Mesendoderm (in vitro differentiated cells): ENCODE measurements at regions not wholly inside any gene's neighbourhood (a gene's known extent, or its start where the extent isn't known, plus 50 kb on each side); places are given as distances from the start of the nearest gene placed in this dataset.

Experiments
- DNase-seq: peaks from one replicate; pipeline ENCODE4 v3.0.0; 2013
- H2AK5ac ChIP-seq: 2 replicates; pipeline ENCODE4 v1.6.1; 2013; ENCODE audit warnings: low read length, inconsistent platforms
- H2BK120ac ChIP-seq: 2 replicates; pipeline ENCODE4 v1.6.1; 2013; ENCODE audit warnings: low read depth, mild to moderate bottlenecking, low read length, moderate library complexity, mixed read lengths
- H2BK15ac ChIP-seq: replicated peaks from 2 replicates; pipeline ENCODE4 v1.6.1; 2013; ENCODE audit warnings: low read depth, mild to moderate bottlenecking, moderate library complexity
- H2BK5ac ChIP-seq: 2 replicates; pipeline ENCODE4 v1.6.1; 2013; ENCODE audit warnings: low read length, inconsistent platforms
- H3K18ac ChIP-seq: 2 replicates; pipeline ENCODE4 v1.6.1; 2013; ENCODE audit warnings: mild to moderate bottlenecking, low read length, mixed read lengths
- H3K23ac ChIP-seq: one replicate; pipeline ENCODE4 v1.6.1; 2013; ENCODE audit warnings: low read length
- H3K27ac ChIP-seq: 2 replicates; pipeline ENCODE4 v1.5.1; 2013; ENCODE audit warnings: low read depth, mild to moderate bottlenecking, inconsistent platforms, low read length, moderate library complexity
- H3K27me3 ChIP-seq: 2 replicates; pipeline ENCODE4 v1.6.1; 2013; ENCODE audit warnings: low read length, control low read depth, mild to moderate bottlenecking, inconsistent platforms; ENCODE audit not compliant: insufficient read depth, poor library complexity
- H3K36me3 ChIP-seq: 2 replicates; pipeline ENCODE4 v1.6.1; 2013; ENCODE audit warnings: low read length, inconsistent platforms; ENCODE audit not compliant: control insufficient read depth, insufficient read depth
- H3K4ac ChIP-seq: one replicate; pipeline ENCODE4 v1.6.1; 2013; ENCODE audit warnings: low read depth, mild to moderate bottlenecking, low read length, moderate library complexity
- H3K4me1 ChIP-seq: 2 replicates; pipeline ENCODE4 v1.6.1; 2013; ENCODE audit warnings: low read depth, low read length, inconsistent platforms; ENCODE audit not compliant: control insufficient read depth
- H3K4me2 ChIP-seq: 2 replicates; pipeline ENCODE4 v1.6.1; 2013; ENCODE audit warnings: low read length
- H3K4me3 ChIP-seq: 2 replicates; pipeline ENCODE4 v1.5.1; 2013; ENCODE audit warnings: mild to moderate bottlenecking, low read length
- H3K56ac ChIP-seq: one replicate; pipeline ENCODE4 v1.6.1; 2013; ENCODE audit warnings: low read length
- H3K79me1 ChIP-seq: 2 replicates; pipeline ENCODE4 v1.6.1; 2013; ENCODE audit warnings: low read length, inconsistent platforms
- H3K79me2 ChIP-seq: 2 replicates; pipeline ENCODE4 v1.6.1; 2013; ENCODE audit warnings: mild to moderate bottlenecking, low read length; ENCODE audit not compliant: control insufficient read depth, insufficient read depth
- H3K9ac ChIP-seq: 2 replicates; pipeline ENCODE4 v1.6.1; 2013; ENCODE audit warnings: low read length, inconsistent platforms
- H4K5ac ChIP-seq: one replicate; pipeline ENCODE4 v1.6.1; 2013; ENCODE audit warnings: low read length
- H4K8ac ChIP-seq: one replicate; pipeline ENCODE4 v1.6.1; 2013; ENCODE audit warnings: low read depth, mild to moderate bottlenecking, control low read depth, low read length, moderate library complexity
- WGBS: extraction: QIAGEN DNeasy Blood & Tissue Kit; methylation state at CpG from one replicate; pipeline ENCODE4 v1.1.7; 2013; ENCODE audit warnings: low lambda C conversion rate, missing lambda C conversion rate; ENCODE audit not compliant: insufficient coverage; ENCODE audit errors: extremely low coverage; 5-methylcytosine and 5-hydroxymethylcytosine counted together

DNA sequence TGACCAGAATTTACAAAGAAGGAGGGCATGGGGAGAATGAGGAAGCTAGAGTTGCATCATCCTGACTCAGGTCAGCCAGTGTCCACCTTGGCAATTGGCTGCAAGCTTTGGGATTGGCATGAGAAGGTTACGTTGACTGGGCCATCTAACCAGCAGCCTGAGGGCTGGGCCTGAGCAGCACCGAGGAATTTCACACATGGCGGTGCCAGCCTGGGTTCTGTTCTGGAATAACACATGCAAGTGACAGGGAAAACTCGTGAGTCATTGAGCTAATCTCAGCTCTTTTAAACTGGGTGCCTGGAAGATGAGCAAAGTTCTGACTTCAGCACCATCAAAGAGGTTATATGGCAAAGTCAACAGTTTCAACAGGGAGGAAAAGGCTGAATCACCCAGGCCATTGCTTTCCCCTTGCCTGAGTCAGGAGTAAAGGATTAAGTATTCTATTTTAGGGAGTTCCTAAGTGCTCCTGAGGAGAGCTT is 543.2 kb upstream of the TBX3 start:
- no peak overlapping the region for H2AK5ac ChIP-seq
- no peak overlapping the region for H2BK120ac ChIP-seq
- H3K36me3 ChIP-seq = no peaks in the 10 kb centered on the region
- H3K4me3 ChIP-seq = no peak overlapping the region
- no peak overlapping the region for H2BK15ac ChIP-seq
- no peak overlapping the region for H3K4me2 ChIP-seq
- H4K8ac ChIP-seq = no peak overlapping the region
- peak overlapping the region; percentile 6 for H3K56ac ChIP-seq
- no peak overlapping the region for H3K9ac ChIP-seq
- no peaks in the 10 kb centered on the region for H3K79me1 ChIP-seq
- H3K79me2 ChIP-seq = no peaks in the 10 kb centered on the region
- H3K4me1 ChIP-seq = peaks cover 3% of the 10 kb centered on the region
- DNase-seq = peak; percentile 87
- no peak overlapping the region for H3K27ac ChIP-seq
- no peak overlapping the region for H2BK5ac ChIP-seq
- H4K5ac ChIP-seq = no peak overlapping the region
- H3K23ac ChIP-seq = no peak overlapping the region
- no CpG with 5 or more reads among the region's 4 CpGs for WGBS
- H3K27me3 ChIP-seq = no peaks in the 10 kb centered on the region
- peak overlapping the region; percentile 1 for H3K4ac ChIP-seq
- H3K18ac ChIP-seq = no peak overlapping the region

DNA sequence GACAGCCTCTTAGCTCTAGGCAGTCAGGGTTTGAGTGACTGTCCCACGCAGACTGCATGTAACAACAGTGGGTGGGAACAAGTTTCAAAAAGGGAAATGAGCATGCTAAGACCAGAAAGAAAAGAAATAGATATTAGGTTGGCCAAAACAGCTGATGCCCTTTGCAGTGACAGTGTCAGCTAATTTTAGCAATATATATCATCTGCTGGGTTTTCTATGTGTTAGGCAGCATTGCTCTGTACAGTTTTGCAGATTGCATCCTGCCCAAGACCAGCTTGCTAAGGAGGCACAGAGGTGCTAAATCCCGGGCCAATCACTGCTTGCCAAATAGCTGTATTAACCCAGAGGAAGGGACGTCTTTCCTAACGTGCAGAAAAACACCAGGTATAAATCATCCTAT is 541.9 kb upstream of the TBX3 start:
- Histone ChIP-seq H3K4ac (no peak overlapping the region), H2BK5ac (no peak overlapping the region), H4K5ac (no peak overlapping the region), H3K4me3 (no peak overlapping the region), H4K8ac (no peak overlapping the region), H2AK5ac (no peak overlapping the region), H3K56ac (no peak overlapping the region), H3K4me2 (no peak overlapping the region), H3K18ac (no peak overlapping the region), H2BK15ac (no peak overlapping the region), H3K79me1 (no peaks in the 10 kb centered on the region), H3K27me3 (no peaks in the 10 kb centered on the region), H3K27ac (no peak overlapping the region), H3K9ac (no peak overlapping the region), H3K36me3 (no peaks in the 10 kb centered on the region), H3K23ac (no peak overlapping the region), H2BK120ac (no peak overlapping the region), H3K4me1 (peaks cover 3% of the 10 kb centered on the region), H3K79me2 (no peaks in the 10 kb centered on the region)
- no peak for DNase-seq
- WGBS = no CpG with 5 or more reads among the region's 4 CpGs

DNA sequence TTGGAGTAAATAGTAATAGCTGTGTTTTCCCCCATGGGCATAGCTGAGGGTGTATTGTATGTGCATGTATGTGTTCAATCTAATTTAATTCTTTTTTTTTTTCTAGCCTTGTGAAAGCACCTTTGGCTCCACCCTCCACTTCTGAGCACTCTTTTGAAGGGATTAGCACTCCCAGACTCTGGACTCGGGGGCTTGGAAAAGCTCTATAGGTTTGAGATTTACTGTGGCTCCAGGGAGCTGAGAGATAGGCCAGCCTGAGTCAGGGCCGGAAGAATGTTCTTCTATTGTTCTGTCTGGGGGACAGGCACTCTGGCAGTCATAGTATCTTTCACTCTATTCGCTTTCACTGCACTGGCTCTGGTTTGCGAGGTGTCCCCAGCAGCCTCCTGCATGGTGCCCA is 540.0 kb upstream of the TBX3 start:
- no peak overlapping the region for H2BK5ac ChIP-seq
- H3K18ac ChIP-seq = no peak overlapping the region
- no peak overlapping the region for H3K23ac ChIP-seq
- no peak overlapping the region for H4K8ac ChIP-seq
- H3K4ac ChIP-seq = no peak overlapping the region
- H3K27ac ChIP-seq = no peak overlapping the region
- H3K9ac ChIP-seq = no peak overlapping the region
- no peak overlapping the region for H3K56ac ChIP-seq
- no peak overlapping the region for H2BK15ac ChIP-seq
- H3K27me3 ChIP-seq = no peaks in the 10 kb centered on the region
- H3K79me2 ChIP-seq = no peaks in the 10 kb centered on the region
- H3K4me3 ChIP-seq = no peak overlapping the region
- no peak overlapping the region for H2BK120ac ChIP-seq
- no peak overlapping the region for H2AK5ac ChIP-seq
- WGBS = no CpG with 5 or more reads among the region's 4 CpGs
- H3K36me3 ChIP-seq = no peaks in the 10 kb centered on the region
- no peak for DNase-seq
- H3K4me1 ChIP-seq = peaks cover 3% of the 10 kb centered on the region
- no peaks in the 10 kb centered on the region for H3K79me1 ChIP-seq
- H4K5ac ChIP-seq = no peak overlapping the region
- no peak overlapping the region for H3K4me2 ChIP-seq

DNA sequence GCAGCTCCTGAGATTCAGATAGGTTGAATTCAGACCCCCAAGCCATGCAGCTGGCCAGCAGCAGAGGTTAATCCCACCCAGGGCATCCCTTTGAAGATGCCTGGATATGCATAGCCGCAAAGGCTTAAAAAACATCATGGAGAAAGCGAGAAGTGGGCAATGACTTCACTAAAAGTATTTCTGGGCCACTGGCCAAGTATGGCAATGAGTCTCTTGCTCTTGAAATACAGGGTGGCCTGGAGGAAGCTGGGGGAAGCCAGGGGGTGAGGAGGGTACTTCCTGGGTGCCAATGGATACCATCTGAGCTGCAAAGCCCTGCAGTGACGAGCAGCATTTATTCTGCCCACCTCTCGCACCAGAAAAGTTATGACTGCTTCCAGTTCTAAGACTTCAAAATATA is 539.3 kb upstream of the TBX3 start:
- H2AK5ac ChIP-seq = no peak overlapping the region
- H3K18ac ChIP-seq = no peak overlapping the region
- DNase-seq = no peak
- no CpG with 5 or more reads among the region's 4 CpGs for WGBS
- no peaks in the 10 kb centered on the region for H3K27me3 ChIP-seq
- no peaks in the 10 kb centered on the region for H3K79me1 ChIP-seq
- H2BK120ac ChIP-seq = no peak overlapping the region
- H3K79me2 ChIP-seq = no peaks in the 10 kb centered on the region
- H3K27ac ChIP-seq = no peak overlapping the region
- H3K23ac ChIP-seq = no peak overlapping the region
- H3K4me1 ChIP-seq = peaks cover 3% of the 10 kb centered on the region
- no peak overlapping the region for H3K56ac ChIP-seq
- no peak overlapping the region for H4K5ac ChIP-seq
- no peaks in the 10 kb centered on the region for H3K36me3 ChIP-seq
- no peak overlapping the region for H3K4me3 ChIP-seq
- H3K4me2 ChIP-seq = no peak overlapping the region
- H4K8ac ChIP-seq = no peak overlapping the region
- no peak overlapping the region for H2BK5ac ChIP-seq
- no peak overlapping the region for H3K9ac ChIP-seq
- no peak overlapping the region for H3K4ac ChIP-seq
- no peak overlapping the region for H2BK15ac ChIP-seq

DNA sequence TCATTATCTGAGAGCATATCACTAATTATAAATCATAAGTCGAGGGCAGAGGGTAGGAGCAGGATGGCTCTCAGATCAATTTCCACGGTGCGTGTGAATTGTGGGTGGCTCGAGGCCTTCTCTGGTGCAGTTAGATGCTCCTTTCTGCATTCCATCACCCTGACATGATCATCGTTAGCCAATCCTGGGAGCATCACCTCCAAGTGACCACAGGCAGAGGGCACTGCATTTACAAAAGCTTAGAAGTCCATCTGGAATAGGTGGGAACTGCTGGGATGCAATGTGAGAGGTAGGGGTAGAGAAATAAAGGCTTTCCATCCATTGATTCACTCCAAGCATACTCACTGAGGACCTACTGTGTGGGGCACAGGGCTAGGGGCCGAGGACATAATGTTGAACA is 538.2 kb upstream of the TBX3 start:
- no CpG with 5 or more reads among the region's 6 CpGs for WGBS
- DNase-seq = peak; percentile 75
- H3K4me3 ChIP-seq = no peak overlapping the region
- no peak overlapping the region for H2BK120ac ChIP-seq
- H4K5ac ChIP-seq = no peak overlapping the region
- H3K4ac ChIP-seq = no peak overlapping the region
- H3K23ac ChIP-seq = no peak overlapping the region
- no peak overlapping the region for H3K9ac ChIP-seq
- H2AK5ac ChIP-seq = no peak overlapping the region
- H2BK5ac ChIP-seq = no peak overlapping the region
- H3K18ac ChIP-seq = no peak overlapping the region
- H3K4me1 ChIP-seq = peaks cover 2% of the 10 kb centered on the region
- no peak overlapping the region for H3K4me2 ChIP-seq
- no peaks in the 10 kb centered on the region for H3K36me3 ChIP-seq
- H3K79me1 ChIP-seq = no peaks in the 10 kb centered on the region
- H2BK15ac ChIP-seq = no peak overlapping the region
- H3K79me2 ChIP-seq = no peaks in the 10 kb centered on the region
- H3K56ac ChIP-seq = no peak overlapping the region
- H3K27me3 ChIP-seq = no peaks in the 10 kb centered on the region
- H4K8ac ChIP-seq = no peak overlapping the region
- H3K27ac ChIP-seq = no peak overlapping the region

DNA sequence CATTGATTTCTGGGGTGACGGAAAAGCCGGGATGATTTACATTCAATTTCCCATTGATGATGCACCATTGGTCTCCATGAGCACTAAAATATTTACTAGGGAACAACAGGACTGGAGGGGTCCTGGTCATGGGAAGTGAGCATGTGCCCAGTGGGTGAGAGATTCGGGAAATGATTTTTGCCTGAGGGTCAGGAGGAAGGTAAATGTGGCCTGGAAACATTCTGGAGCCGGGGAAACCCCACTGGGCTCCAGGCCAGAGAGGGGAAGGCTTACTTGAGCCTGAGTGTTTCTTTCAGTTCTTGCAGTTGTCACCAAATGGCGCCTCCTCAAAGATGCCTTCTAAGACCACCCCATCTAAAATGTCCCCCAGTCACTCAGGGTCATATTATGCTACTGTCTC is 532.3 kb upstream of the TBX3 start:
- H2BK120ac ChIP-seq = no peak overlapping the region
- H3K4me1 ChIP-seq = peaks cover 2% of the 10 kb centered on the region
- no peak overlapping the region for H3K27ac ChIP-seq
- H4K5ac ChIP-seq = no peak overlapping the region
- H3K27me3 ChIP-seq = no peaks in the 10 kb centered on the region
- H4K8ac ChIP-seq = no peak overlapping the region
- no peak overlapping the region for H2AK5ac ChIP-seq
- no peak overlapping the region for H3K56ac ChIP-seq
- H3K79me1 ChIP-seq = no peaks in the 10 kb centered on the region
- H2BK15ac ChIP-seq = no peak overlapping the region
- H3K4me3 ChIP-seq = no peak overlapping the region
- no peak overlapping the region for H3K23ac ChIP-seq
- H3K4ac ChIP-seq = no peak overlapping the region
- H3K18ac ChIP-seq = no peak overlapping the region
- no peak overlapping the region for H3K9ac ChIP-seq
- no peak overlapping the region for H3K4me2 ChIP-seq
- H2BK5ac ChIP-seq = no peak overlapping the region
- WGBS = no CpG with 5 or more reads among the region's 5 CpGs
- DNase-seq = no peak
- no peaks in the 10 kb centered on the region for H3K36me3 ChIP-seq
- no peaks in the 10 kb centered on the region for H3K79me2 ChIP-seq
